Fibroblast of lung (primary cell): ENCODE measurements at regions not wholly inside any gene's neighbourhood (a gene's known extent, or its start where the extent isn't known, plus 50 kb on each side); places are given as distances from the start of the nearest gene placed in this dataset.

Experiments used
- EZH2 ChIP-seq: IDR thresholded peaks from 2 replicates; pipeline ENCODE4 v1.5.1; 2012; ENCODE audit warnings: low read length, control low read depth, mild to moderate bottlenecking; ENCODE audit errors: missing control alignments
- TF ChIP-seq, protein P1 (sequence below), 2 donors: IDR thresholded peaks in 1 of 2; conservative IDR thresholded peaks in 1 of 2; 1 replicate in 1 of 2; 2 replicates in 1 of 2; pipeline ENCODE4 v1.5.1; 2011 to 2012; ENCODE audit warnings: low read length in 2 of 2, control low read depth in 1 of 2, inconsistent platforms in 1 of 2, low read depth in 1 of 2, mild to moderate bottlenecking in 1 of 2

DNA sequence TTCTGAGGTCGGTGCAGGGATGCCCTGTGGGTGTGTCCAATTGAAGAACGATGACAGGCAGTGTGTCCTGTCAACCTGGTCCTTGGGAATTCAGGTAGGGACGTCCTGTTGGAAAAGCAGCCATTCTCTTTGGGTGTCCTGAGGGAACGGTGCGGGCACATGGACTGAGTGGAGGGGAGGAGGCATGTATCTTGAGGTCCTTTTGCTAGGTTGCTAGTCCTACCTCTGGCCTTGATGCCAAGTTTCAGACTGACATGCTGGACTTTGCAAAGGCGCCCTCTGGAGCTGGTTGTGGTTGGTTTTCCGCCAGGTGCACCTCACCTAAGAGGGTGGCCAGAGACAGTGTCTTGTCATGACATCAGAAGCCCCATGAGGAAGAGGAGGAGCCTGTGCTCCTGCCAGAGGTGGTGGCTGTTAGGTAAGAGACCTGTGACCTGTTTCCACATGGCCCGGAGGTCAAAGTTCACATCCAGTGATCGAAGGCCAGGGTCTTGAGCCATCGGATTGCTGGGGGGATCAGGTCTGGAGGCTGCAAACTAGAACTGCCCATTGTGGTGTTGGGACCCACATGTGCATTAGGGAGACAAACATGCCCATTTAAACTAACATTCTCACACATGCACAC is 106.3 kb downstream of the SNRPN start:
- TF ChIP-seq, protein P1, sequence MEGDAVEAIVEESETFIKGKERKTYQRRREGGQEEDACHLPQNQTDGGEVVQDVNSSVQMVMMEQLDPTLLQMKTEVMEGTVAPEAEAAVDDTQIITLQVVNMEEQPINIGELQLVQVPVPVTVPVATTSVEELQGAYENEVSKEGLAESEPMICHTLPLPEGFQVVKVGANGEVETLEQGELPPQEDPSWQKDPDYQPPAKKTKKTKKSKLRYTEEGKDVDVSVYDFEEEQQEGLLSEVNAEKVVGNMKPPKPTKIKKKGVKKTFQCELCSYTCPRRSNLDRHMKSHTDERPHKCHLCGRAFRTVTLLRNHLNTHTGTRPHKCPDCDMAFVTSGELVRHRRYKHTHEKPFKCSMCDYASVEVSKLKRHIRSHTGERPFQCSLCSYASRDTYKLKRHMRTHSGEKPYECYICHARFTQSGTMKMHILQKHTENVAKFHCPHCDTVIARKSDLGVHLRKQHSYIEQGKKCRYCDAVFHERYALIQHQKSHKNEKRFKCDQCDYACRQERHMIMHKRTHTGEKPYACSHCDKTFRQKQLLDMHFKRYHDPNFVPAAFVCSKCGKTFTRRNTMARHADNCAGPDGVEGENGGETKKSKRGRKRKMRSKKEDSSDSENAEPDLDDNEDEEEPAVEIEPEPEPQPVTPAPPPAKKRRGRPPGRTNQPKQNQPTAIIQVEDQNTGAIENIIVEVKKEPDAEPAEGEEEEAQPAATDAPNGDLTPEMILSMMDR (conservative IDR thresholded peaks at IDR 0.05 in 1 of 2, IDR thresholded peaks at IDR 0.05 in 1 of 2; ENCODE audit: low read depth in 1 of 2, low read length in 2 of 2): no peak
- TF ChIP-seq EZH2: no peak
